Activated T-helper 2 cell treated with anti-CD3 and anti-CD28 coated beads, Interferon-gamma antibody, Interleukin-2, Interleukin-4, amounts not matched to agents 10 μg/mL and 5 μg/mL and 100 μg/mL, durations not matched to agents 14 hours and 24 hours and 36 hours (primary cell): ENCODE measurements at regions not wholly inside any gene's neighbourhood (a gene's known extent, or its start where the extent isn't known, plus 50 kb on each side); places are given as distances from the start of the nearest gene placed in this dataset.
"Not testable (repeated sequence)": the region's sequence is repeated elsewhere in the genome, so short reads cannot be mapped to it uniquely, and the experiment has no call there.

ENCODE experiments used
- DNase-seq: peaks from one replicate; pipeline ENCODE4 v3.0.0; 2021; ENCODE audit warnings: low spot score
- H3K27ac Mint-ChIP-seq: one replicate; pipeline ENCODE4 v1.8.0; 2021; ENCODE audit warnings: mixed read lengths
- H3K27me3 Mint-ChIP-seq: one replicate; pipeline ENCODE4 v1.8.0; 2021; ENCODE audit warnings: low read depth, mixed read lengths
- H3K36me3 Mint-ChIP-seq: one replicate; pipeline ENCODE4 v1.8.0; 2021; ENCODE audit warnings: low read depth, mixed read lengths
- H3K4me1 Mint-ChIP-seq: one replicate; pipeline ENCODE4 v1.8.0; 2021; ENCODE audit warnings: low read depth, mixed read lengths
- H3K4me3 Mint-ChIP-seq: one replicate; pipeline ENCODE4 v1.8.0; 2021; ENCODE audit warnings: low read depth, mild to moderate bottlenecking, moderate library complexity, mixed read lengths
- H3K9me3 Mint-ChIP-seq: one replicate; pipeline ENCODE4 v1.8.0; 2021; ENCODE audit warnings: mixed read lengths
- intact Hi-C: fragments of 100-400 bp; cut with micrococcal nuclease; formaldehyde crosslinking; loops from one replicate; pipeline ENCODE4 v1.15.1; 2023

DNA sequence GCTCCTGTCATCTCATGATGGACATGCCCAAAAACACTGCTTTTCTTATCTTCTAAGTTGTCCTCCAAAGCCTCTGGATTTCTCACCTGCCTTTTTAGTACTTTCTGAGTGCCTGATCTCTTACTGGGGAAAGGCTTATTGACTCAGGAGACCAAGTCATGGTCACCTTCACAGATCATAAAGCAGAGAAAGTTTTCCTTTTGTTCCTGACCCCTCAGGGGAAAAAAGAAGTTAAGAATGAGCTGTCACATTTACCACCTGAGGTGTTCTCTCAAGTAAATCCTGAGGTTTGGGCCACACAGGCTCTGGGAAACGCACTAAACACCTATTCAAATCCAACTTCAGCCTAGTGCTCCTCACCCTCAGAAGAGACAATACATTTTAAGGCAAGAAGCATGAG, 119.3 kb upstream of the ALG10B start:
- intact Hi-C loops, H3K36me3 Mint-ChIP-seq, H3K4me3 Mint-ChIP-seq, H3K27me3 Mint-ChIP-seq, H3K27ac Mint-ChIP-seq, H3K4me1 Mint-ChIP-seq, H3K9me3 Mint-ChIP-seq, DNase-seq: not testable (repeated sequence)

DNA sequence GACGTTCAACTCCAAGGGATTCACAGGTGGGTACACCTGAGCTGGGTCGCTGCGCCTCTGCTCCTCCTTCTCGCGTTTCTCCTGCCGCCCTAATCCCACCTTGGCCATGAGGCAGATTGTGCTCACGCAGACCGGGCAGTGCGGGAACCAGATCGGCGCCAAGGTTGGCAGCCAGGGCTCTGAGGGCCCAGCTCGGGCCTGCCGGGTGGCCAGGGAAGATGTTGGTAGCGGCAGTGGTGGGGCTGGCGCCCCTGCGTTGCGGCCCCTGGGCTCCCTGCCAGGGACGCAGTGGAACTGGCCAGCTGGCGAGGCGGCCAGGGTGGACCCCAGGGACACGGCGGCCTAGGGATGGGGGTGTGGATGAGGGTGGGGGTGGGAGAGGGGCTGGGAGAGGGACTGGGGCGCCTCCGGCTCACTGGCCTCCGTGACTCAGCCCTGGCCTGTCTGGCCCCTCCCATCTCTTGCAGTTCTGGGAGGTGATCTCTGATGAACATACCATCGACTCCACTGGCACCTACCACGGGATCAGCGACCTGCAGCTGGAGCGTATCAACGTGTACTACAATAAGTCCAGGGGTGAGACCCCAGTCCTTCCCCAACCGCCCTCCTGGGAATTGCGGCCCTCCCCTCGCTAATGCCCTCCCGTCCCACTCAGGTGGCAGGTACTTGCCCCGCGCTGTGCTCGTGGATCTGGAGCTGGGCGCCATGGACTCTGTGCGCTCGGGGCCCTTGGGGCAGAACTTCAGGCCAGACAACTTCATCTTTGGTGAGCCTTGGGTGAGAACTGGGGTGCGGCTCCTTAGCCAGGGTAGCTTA, 114.9 kb upstream of the ALG10B start:
- no peak overlapping the region for H3K27ac Mint-ChIP-seq
- no peaks in the 10 kb centered on the region for H3K9me3 Mint-ChIP-seq
- H3K4me1 Mint-ChIP-seq: no peaks in the 10 kb centered on the region
- no peak for DNase-seq
- intact Hi-C loops: no loop called here
- no peaks in the 10 kb centered on the region for H3K36me3 Mint-ChIP-seq
- no peak overlapping the region for H3K4me3 Mint-ChIP-seq
- no peaks in the 10 kb centered on the region for H3K27me3 Mint-ChIP-seq

DNA sequence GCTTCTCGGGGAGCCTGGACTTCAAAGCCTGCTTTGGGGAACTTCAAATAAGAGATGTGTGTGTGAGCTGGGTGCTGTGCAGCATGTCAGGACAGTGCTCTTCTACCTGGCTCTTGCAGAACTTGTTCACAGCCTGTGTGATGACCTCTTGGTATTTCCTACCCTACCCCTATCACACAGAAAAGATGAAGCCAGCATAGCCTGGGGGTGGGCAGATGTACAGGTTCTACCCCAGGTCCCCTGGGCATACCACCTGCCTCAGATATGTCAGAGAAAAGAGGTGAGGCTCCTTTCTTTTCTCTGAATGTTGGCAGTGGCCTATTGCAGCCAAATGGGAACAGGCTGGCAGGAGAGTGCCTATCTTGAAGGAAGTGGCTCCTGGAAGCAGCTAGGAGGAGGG, 111.7 kb upstream of the ALG10B start:
- DNase-seq: no peak
- no peaks in the 10 kb centered on the region for H3K36me3 Mint-ChIP-seq
- H3K4me1 Mint-ChIP-seq: no peaks in the 10 kb centered on the region
- H3K27ac Mint-ChIP-seq: no peak overlapping the region
- no peaks in the 10 kb centered on the region for H3K27me3 Mint-ChIP-seq
- H3K4me3 Mint-ChIP-seq: no peak overlapping the region
- intact Hi-C loops: no loop called here
- H3K9me3 Mint-ChIP-seq: no peaks in the 10 kb centered on the region

DNA sequence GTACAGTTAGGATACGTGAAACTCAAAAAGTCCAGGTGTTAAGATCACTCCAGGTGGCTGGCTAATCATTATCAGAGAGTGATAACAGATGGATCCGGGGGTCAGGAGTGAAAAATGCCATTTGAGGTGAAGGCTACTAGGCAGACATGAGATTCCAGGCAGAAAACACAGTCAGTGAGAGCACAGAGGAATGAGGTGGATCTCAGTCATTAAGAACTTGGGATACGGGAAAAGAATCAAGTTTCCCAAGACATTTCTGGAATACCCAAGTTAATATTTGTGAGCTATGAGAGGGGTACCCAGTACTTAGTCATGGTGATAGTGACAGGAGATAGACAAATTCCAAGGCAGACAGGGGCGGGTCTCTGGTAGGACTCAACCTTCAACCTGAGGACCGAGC, 94.6 kb upstream of the ALG10B start:
- H3K27me3 Mint-ChIP-seq: no peaks in the 10 kb centered on the region
- DNase-seq: no peak
- no peaks in the 10 kb centered on the region for H3K4me1 Mint-ChIP-seq
- no peaks in the 10 kb centered on the region for H3K9me3 Mint-ChIP-seq
- no peaks in the 10 kb centered on the region for H3K36me3 Mint-ChIP-seq
- no peak overlapping the region for H3K4me3 Mint-ChIP-seq
- no peak overlapping the region for H3K27ac Mint-ChIP-seq
- intact Hi-C loops: no loop called here

DNA sequence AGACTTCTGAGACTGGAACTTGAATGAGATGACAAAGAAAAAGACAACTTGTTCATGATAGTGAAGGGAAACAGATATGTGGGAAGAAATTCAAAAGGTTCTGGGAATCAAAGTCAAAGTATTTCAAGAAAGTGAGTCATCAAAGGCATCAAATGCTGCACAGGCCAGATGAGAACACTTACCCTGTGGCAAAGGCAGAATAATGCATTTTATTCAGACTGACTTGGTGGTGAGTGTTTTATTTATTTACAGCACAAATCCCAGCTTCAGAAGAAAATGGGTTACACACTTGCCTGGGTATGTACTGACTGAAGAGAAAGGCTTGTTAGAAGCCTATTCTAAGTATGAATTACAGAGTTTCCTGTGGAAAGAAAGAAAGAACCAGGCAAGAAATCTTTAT, 78.2 kb upstream of the ALG10B start:
- H3K27me3 Mint-ChIP-seq, H3K27ac Mint-ChIP-seq, intact Hi-C loops, H3K4me1 Mint-ChIP-seq, H3K36me3 Mint-ChIP-seq, H3K4me3 Mint-ChIP-seq, DNase-seq: not testable (repeated sequence)
- H3K9me3 Mint-ChIP-seq: peaks cover 15% of the 10 kb centered on the region

DNA sequence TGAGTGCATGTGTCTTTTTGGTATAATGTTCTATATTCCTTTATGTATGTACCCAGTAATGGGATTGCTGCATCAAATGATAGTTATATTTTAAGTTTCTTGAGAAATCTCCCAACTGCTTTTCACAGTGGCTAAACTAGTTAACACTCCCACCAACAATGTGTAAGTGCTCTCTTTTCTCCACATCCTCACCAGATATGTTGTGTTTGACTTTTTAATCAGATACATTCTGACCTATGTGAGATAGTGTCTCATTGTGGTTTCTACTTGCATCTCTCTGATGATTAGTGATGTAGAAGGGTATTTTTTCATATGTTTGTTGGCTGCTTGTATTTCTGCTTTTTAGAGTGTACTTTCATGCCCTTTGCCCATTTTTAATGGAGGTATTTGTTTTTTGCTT, 62.8 kb upstream of the ALG10B start:
- no peak for DNase-seq
- Mint-ChIP-seq H3K4me3 (no peak overlapping the region), H3K36me3 (no peaks in the 10 kb centered on the region), H3K4me1 (peaks cover 4% of the 10 kb centered on the region), H3K27ac (no peak overlapping the region), H3K9me3 (peaks cover 5% of the 10 kb centered on the region), H3K27me3 (no peaks in the 10 kb centered on the region)
- intact Hi-C loops: no loop called here

DNA sequence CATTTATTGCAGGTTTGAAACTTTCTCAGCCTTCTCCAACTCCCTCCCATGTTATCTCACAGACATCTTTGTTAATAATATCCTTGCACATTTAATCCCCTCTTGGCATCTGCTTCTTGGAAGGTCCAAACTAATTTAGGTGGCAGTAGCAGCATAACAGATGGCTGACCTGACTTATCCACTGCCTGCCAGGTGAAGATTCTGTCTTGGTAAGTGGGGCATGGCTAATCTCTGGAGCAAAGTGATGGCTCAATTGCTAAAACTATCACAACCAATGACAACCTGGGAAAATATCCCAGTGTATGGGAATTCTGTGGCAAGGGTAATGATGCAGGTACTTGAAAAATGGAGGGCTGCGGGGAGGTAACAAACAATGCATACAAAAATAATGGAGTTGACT, 58.2 kb upstream of the ALG10B start:
- Mint-ChIP-seq H3K36me3 (no peaks in the 10 kb centered on the region), H3K4me1 (peaks cover 4% of the 10 kb centered on the region), H3K27ac (no peak overlapping the region), H3K4me3 (no peak overlapping the region), H3K9me3 (peaks cover 27% of the 10 kb centered on the region), H3K27me3 (no peaks in the 10 kb centered on the region)
- intact Hi-C loops: no loop called here
- no peak for DNase-seq
